ENCODE measurements at regions not wholly inside any gene's neighbourhood (a gene's known extent, or its start where the extent isn't known, plus 50 kb on each side); places are given as distances from the start of the nearest gene placed in this dataset.

DNA sequence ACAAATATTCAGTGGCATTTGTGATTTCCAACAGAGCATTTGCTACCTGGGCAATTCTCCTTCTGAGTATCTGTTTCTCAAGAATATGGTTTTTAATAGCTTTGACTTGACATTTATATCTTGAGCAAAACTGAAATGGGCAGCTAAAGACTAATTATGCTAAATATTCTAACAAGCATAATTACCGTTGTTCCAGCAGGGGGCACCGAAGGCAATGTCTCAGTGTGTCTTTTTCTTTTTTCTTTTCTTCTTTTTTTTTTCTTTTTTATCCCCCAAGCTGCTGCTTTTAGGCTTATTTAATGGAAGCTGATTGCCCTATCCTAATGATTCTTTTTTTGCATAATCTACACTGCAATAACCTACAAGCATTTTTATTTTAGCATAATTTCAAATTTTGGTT lies 138.9 kb upstream of the NABP1 start:
- DNase-seq (ENCODE audit: low read depth in 1 of 2, low spot score in 1 of 2): peak; percentile 4 to 18
- Histone ChIP-seq H3K27ac (replicated peaks) (no peak overlapping the region), H3K27me3 (ENCODE audit: insufficient read depth, poor library complexity, severe bottlenecking) (no peaks in the 10 kb centered on the region), H3K4me3 (replicated peaks; ENCODE audit: insufficient read depth, low read length) (no peak overlapping the region)
- TF ChIP-seq POLR2AphosphoS5 (IDR thresholded peaks at IDR 0.05; ENCODE audit: low read depth) (no peak), GABPA (IDR thresholded peaks at IDR 0.05; ENCODE audit: low read depth) (no peak), SPI1 (IDR thresholded peaks at IDR 0.05; ENCODE audit: borderline replicate concordance, low read depth) (no peak)
- TF ChIP-seq, protein P1, sequence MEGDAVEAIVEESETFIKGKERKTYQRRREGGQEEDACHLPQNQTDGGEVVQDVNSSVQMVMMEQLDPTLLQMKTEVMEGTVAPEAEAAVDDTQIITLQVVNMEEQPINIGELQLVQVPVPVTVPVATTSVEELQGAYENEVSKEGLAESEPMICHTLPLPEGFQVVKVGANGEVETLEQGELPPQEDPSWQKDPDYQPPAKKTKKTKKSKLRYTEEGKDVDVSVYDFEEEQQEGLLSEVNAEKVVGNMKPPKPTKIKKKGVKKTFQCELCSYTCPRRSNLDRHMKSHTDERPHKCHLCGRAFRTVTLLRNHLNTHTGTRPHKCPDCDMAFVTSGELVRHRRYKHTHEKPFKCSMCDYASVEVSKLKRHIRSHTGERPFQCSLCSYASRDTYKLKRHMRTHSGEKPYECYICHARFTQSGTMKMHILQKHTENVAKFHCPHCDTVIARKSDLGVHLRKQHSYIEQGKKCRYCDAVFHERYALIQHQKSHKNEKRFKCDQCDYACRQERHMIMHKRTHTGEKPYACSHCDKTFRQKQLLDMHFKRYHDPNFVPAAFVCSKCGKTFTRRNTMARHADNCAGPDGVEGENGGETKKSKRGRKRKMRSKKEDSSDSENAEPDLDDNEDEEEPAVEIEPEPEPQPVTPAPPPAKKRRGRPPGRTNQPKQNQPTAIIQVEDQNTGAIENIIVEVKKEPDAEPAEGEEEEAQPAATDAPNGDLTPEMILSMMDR (IDR thresholded peaks at IDR 0.05; ENCODE audit: insufficient read depth, low read length): no peak
- TF ChIP-seq, protein P2, sequence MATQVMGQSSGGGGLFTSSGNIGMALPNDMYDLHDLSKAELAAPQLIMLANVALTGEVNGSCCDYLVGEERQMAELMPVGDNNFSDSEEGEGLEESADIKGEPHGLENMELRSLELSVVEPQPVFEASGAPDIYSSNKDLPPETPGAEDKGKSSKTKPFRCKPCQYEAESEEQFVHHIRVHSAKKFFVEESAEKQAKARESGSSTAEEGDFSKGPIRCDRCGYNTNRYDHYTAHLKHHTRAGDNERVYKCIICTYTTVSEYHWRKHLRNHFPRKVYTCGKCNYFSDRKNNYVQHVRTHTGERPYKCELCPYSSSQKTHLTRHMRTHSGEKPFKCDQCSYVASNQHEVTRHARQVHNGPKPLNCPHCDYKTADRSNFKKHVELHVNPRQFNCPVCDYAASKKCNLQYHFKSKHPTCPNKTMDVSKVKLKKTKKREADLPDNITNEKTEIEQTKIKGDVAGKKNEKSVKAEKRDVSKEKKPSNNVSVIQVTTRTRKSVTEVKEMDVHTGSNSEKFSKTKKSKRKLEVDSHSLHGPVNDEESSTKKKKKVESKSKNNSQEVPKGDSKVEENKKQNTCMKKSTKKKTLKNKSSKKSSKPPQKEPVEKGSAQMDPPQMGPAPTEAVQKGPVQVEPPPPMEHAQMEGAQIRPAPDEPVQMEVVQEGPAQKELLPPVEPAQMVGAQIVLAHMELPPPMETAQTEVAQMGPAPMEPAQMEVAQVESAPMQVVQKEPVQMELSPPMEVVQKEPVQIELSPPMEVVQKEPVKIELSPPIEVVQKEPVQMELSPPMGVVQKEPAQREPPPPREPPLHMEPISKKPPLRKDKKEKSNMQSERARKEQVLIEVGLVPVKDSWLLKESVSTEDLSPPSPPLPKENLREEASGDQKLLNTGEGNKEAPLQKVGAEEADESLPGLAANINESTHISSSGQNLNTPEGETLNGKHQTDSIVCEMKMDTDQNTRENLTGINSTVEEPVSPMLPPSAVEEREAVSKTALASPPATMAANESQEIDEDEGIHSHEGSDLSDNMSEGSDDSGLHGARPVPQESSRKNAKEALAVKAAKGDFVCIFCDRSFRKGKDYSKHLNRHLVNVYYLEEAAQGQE (IDR thresholded peaks at IDR 0.05; ENCODE audit: insufficient replicate concordance, low read depth): no peak

DNA sequence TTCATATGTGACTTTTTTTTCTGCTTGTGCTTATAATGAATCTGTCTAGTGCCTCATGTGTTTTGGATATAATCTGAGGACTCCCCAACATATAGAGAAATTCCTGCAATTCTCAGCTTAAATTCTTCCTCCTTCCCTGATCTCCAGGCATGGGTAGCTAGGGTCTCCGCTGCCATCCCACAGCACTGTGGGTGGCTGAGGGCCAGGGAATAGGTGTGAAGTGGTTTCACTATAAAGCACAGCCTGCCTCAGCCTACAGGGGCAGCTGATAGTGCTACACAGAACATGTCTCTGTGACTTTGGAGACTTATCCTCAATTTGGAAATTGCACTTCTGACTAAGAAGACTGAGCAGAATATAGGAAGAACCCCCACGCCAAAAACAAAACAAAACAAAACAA lies 137.3 kb upstream of the NABP1 start:
- no peaks in the 10 kb centered on the region for H3K27me3 ChIP-seq (ENCODE audit: insufficient read depth, poor library complexity, severe bottlenecking)
- TF ChIP-seq SPI1 (IDR thresholded peaks at IDR 0.05; ENCODE audit: borderline replicate concordance, low read depth): no peak
- no peak for TF ChIP-seq GABPA (IDR thresholded peaks at IDR 0.05; ENCODE audit: low read depth)
- TF ChIP-seq, protein P2 (IDR thresholded peaks at IDR 0.05; ENCODE audit: insufficient replicate concordance, low read depth): no peak
- no peak for TF ChIP-seq POLR2AphosphoS5 (IDR thresholded peaks at IDR 0.05; ENCODE audit: low read depth)
- TF ChIP-seq, protein P1 (IDR thresholded peaks at IDR 0.05; ENCODE audit: insufficient read depth, low read length): no peak

DNA sequence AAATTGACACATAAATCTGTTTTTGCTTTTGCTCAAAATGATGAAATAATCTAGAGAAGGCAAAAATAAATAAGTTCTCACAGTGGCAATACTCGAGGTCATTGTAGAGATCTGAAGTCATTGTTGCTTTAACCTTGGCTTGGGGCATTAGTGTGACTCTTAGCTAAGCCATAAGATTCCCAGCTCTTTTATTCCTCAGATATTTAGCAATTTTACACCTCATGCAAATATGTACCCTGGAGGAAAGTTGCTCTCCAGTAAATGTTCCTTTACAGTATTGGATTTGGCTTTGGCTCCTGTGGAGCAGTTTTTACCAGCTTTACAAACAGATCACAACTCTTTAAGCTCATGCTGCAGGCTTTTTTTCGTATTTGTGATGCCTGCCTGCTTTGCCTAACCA lies 134.2 kb upstream of the NABP1 start:
- TF ChIP-seq, protein P1 (IDR thresholded peaks at IDR 0.05; ENCODE audit: insufficient read depth, low read length): no peak
- no peak for TF ChIP-seq SPI1 (IDR thresholded peaks at IDR 0.05; ENCODE audit: borderline replicate concordance, low read depth)
- TF ChIP-seq POLR2AphosphoS5 (IDR thresholded peaks at IDR 0.05; ENCODE audit: low read depth): no peak
- TF ChIP-seq, protein P2 (IDR thresholded peaks at IDR 0.05; ENCODE audit: insufficient replicate concordance, low read depth): no peak
- DNase-seq (ENCODE audit: low read depth in 1 of 2, low spot score in 1 of 2): no peak
- Histone ChIP-seq H3K27me3 (ENCODE audit: insufficient read depth, poor library complexity, severe bottlenecking) (no peaks in the 10 kb centered on the region), H3K4me3 (replicated peaks; ENCODE audit: insufficient read depth, low read length) (no peak overlapping the region), H3K27ac (replicated peaks) (no peak overlapping the region)

More for the DNA sequence above, 137.3 kb upstream of the NABP1 start:
- H3K4me3 ChIP-seq (replicated peaks; ENCODE audit: insufficient read depth, low read length): no peak overlapping the region
- H3K27ac ChIP-seq (replicated peaks): no peak overlapping the region
- DNase-seq (ENCODE audit: low read depth in 1 of 2, low spot score in 1 of 2): no peak

Data from HL-60 (cell line).